CD4-positive, alpha-beta T cell treated with Interleukin-2 at 100 ng/mL for 4 hours (primary cell): ENCODE measurements at regions not wholly inside any gene's neighbourhood (a gene's known extent, or its start where the extent isn't known, plus 50 kb on each side); places are given as distances from the start of the nearest gene placed in this dataset.
A peak's percentile ranks its signal among the peaks of the same experiment; 100 is the strongest.

Source experiments
- DNase-seq: peaks from one replicate; pipeline ENCODE4 v3.0.0-alpha.2; 2020; ENCODE audit warnings: low spot score

GRCh38 chr13:26456650-26457049, 100.8 kb upstream of the WASF3 start:
- no peak for DNase-seq

GRCh38 chr13:26457212-26457611, 100.3 kb upstream of the WASF3 start:
- DNase-seq: no peak

GRCh38 chr13:26458196-26458749, 99.2 kb upstream of the WASF3 start:
- no peak for DNase-seq

GRCh38 chr13:26459276-26460131, 98.0 kb upstream of the WASF3 start:
- no peak for DNase-seq

GRCh38 chr13:26460648-26461047, 96.8 kb upstream of the WASF3 start:
- no peak for DNase-seq

- DNase-seq: no peak
Measured at GRCh38 chr13:26463296-26463695, 94.2 kb upstream of the WASF3 start.

- DNase-seq: no peak
Measured at GRCh38 chr13:26463848-26464247, 93.6 kb upstream of the WASF3 start.

- no peak for DNase-seq
Measured at GRCh38 chr13:26465514-26465913, 92.0 kb upstream of the WASF3 start.

- DNase-seq: no peak
Measured at GRCh38 chr13:26465954-26466353, 91.5 kb upstream of the WASF3 start.

GRCh38 chr13:26468265-26468801, 89.2 kb upstream of the WASF3 start:
- no peak for DNase-seq

- no peak for DNase-seq
Measured at GRCh38 chr13:26469602-26470001, 87.9 kb upstream of the WASF3 start.

GRCh38 chr13:26471807-26472206, 85.7 kb upstream of the WASF3 start:
- DNase-seq: no peak

- no peak for DNase-seq
Measured at GRCh38 chr13:26473571-26474230, 83.8 kb upstream of the WASF3 start.

- DNase-seq: no peak
Measured at GRCh38 chr13:26474286-26474685, 83.2 kb upstream of the WASF3 start.

- no peak for DNase-seq
Measured at GRCh38 chr13:26475176-26476110, 82.0 kb upstream of the WASF3 start.

GRCh38 chr13:26476111-26476781, 81.2 kb upstream of the WASF3 start:
- DNase-seq: no peak

GRCh38 chr13:26476782-26477142, 80.7 kb upstream of the WASF3 start:
- no peak for DNase-seq

- no peak for DNase-seq
Measured at GRCh38 chr13:26477681-26478080, 79.8 kb upstream of the WASF3 start.

GRCh38 chr13:26480246-26480855, 77.1 kb upstream of the WASF3 start:
- DNase-seq: no peak

GRCh38 chr13:26482451-26483197, 74.9 kb upstream of the WASF3 start:
- DNase-seq: peak; percentile 74
